SK-N-SH (cell line): ENCODE measurements at regions not wholly inside any gene's neighbourhood (a gene's known extent, or its start where the extent isn't known, plus 50 kb on each side); places are given as distances from the start of the nearest gene placed in this dataset.
A peak's percentile ranks its signal among the peaks of the same experiment; 100 is the strongest.

Source experiments
- CTCF ChIA-PET: fragments of 300-600, 350-600 bp; formaldehyde crosslinking; extraction: SDS; loops from one replicate; lab custom pipeline; 2021; lab: Yijun Ruan, JAX
- POLR2A ChIA-PET: fragments of 350-600 bp; sonication (Branson Sonifier 250); formaldehyde crosslinking; extraction: SDS; loops from one replicate; lab custom pipeline; 2020; ENCODE audit warnings: antibody characterized with exemption, inconsistent platforms; lab: Yijun Ruan, JAX
- DNase-seq: peaks from one replicate; pipeline ENCODE4 v3.0.0; 2012
- H2AFZ ChIP-seq: fragments of 200-600 bp; sonication (generic); 2 replicates; pipeline ENCODE4 v1.8.1; 2016; ENCODE audit warnings: antibody characterized with exemption, mild to moderate bottlenecking, low read depth
- H3F3A ChIP-seq: fragments of 200-600 bp; sonication (generic); replicated peaks from 2 replicates; pipeline ENCODE3; 2016; ENCODE audit warnings: antibody characterized with exemption, mild to moderate bottlenecking; ENCODE audit not compliant: insufficient read depth
- H3K27ac ChIP-seq, 2 experiments: fragments of 200-500 bp in 1 of 2; fragments of 200-600 bp in 1 of 2; sonication (Bioruptor generic) in 1 of 2; sonication (generic), shearing (Covaris generic) in 1 of 2; 2 replicates each; pipeline versions ENCODE4 v1.5.1 to v1.6.1; 2014 to 2016; ENCODE audit warnings: low read depth in 2 of 2, inconsistent platforms in 1 of 2, low read length in 1 of 2, mild to moderate bottlenecking in 1 of 2, mixed read lengths in 1 of 2
- H3K27me3 ChIP-seq: fragments of 200-600 bp; sonication (generic), shearing (Covaris generic); 2 replicates; pipeline ENCODE4 v1.6.1; 2016; ENCODE audit warnings: mixed run types; ENCODE audit not compliant: insufficient read depth
- H3K36me3 ChIP-seq, 2 experiments: fragments of 200-500 bp in 1 of 2; fragments of 200-600 bp in 1 of 2; sonication (Bioruptor generic) in 1 of 2; sonication (generic) in 1 of 2; replicated peaks in 1 of 2; 2 replicates each; pipeline versions ENCODE3 to v1.5.1; 2014 to 2016; ENCODE audit warnings: low read length in 1 of 2, mild to moderate bottlenecking in 1 of 2; ENCODE audit not compliant: insufficient read depth in 2 of 2, control insufficient read depth in 1 of 2
- H3K4me1 ChIP-seq, 2 experiments: fragments of 200-500 bp in 1 of 2; fragments of 200-600 bp in 1 of 2; sonication (Bioruptor generic) in 1 of 2; sonication (generic), shearing (Covaris generic) in 1 of 2; 2 replicates each; pipeline versions ENCODE4 v1.5.1 to v1.6.1; 2014 to 2016; ENCODE audit warnings: low read depth in 1 of 2, low read length in 1 of 2, mixed run types in 1 of 2; ENCODE audit not compliant: insufficient read depth in 2 of 2, control insufficient read depth in 1 of 2
- H3K4me2 ChIP-seq: fragments of 200-600 bp; sonication (generic), shearing (Covaris generic); 2 replicates; pipeline ENCODE4 v1.6.1; 2017; ENCODE audit warnings: mixed run types
- H3K4me3 ChIP-seq, 2 experiments: fragments of 200-500 bp in 1 of 2; fragments of 200-600 bp in 1 of 2; sonication (Bioruptor generic) in 1 of 2; sonication (generic), shearing (Covaris generic) in 1 of 2; 2 replicates each; pipeline versions ENCODE4 v1.5.1 to v1.8.1; 2014 to 2016; ENCODE audit warnings: low read depth in 2 of 2, inconsistent platforms in 1 of 2, low read length in 1 of 2, mild to moderate bottlenecking in 1 of 2, mixed read lengths in 1 of 2, moderate library complexity in 1 of 2
- H3K79me2 ChIP-seq: fragments of 200-600 bp; sonication (generic); 2 replicates; pipeline ENCODE4 v1.8.1; 2017; ENCODE audit warnings: mild to moderate bottlenecking; ENCODE audit not compliant: insufficient read depth
- H3K9ac ChIP-seq: fragments of 200-600 bp; sonication (generic); 2 replicates; pipeline ENCODE4 v1.6.1; 2017; ENCODE audit warnings: mixed run types
- H3K9me2 ChIP-seq: fragments of 200-600 bp; sonication (generic); 2 replicates; pipeline ENCODE4 v1.6.1; 2017; ENCODE audit warnings: mixed run types
- H3K9me3 ChIP-seq: fragments of 200-600 bp; sonication (generic); 2 replicates; pipeline ENCODE4 v1.6.1; 2017; ENCODE audit warnings: mixed run types, mild to moderate bottlenecking, moderate library complexity
- H4K20me1 ChIP-seq: fragments of 200-600 bp; sonication (generic); 2 replicates; pipeline ENCODE4 v1.6.1; 2017; ENCODE audit warnings: mild to moderate bottlenecking, mixed run types; ENCODE audit not compliant: insufficient read depth
- EZH2phosphoT487 ChIP-seq: fragments of 200-600 bp; sonication (generic); IDR thresholded peaks from 2 replicates; pipeline ENCODE4 v1.6.1; 2017; ENCODE audit warnings: low read depth, mixed run types, mild to moderate bottlenecking, antibody characterized with exemption, moderate library complexity, borderline replicate concordance
- FOSL2 ChIP-seq: IDR thresholded peaks from 2 replicates; pipeline ENCODE4 v1.4.0; 2012; ENCODE audit warnings: low read depth, mild to moderate bottlenecking, moderate library complexity, borderline replicate concordance
- FOXM1 ChIP-seq: IDR thresholded peaks from 2 replicates; pipeline ENCODE4 v1.4.0; 2012; ENCODE audit warnings: low read depth, mild to moderate bottlenecking
- GATA2 ChIP-seq: sonication (generic); formaldehyde crosslinking; IDR thresholded peaks from 2 replicates; pipeline ENCODE4 v1.5.0; 2020; ENCODE audit warnings: mild to moderate bottlenecking, missing genetic modification reagents
- MXI1 ChIP-seq: IDR thresholded peaks from 2 replicates; pipeline ENCODE4 v1.6.1; 2012; ENCODE audit warnings: mild to moderate bottlenecking, low read depth, low read length, improper control_type of control experiment
- POLR2AphosphoS5 ChIP-seq: IDR thresholded peaks from 2 replicates; pipeline ENCODE4 v1.6.1; 2012; ENCODE audit warnings: low read depth, low read length
- RAD21 ChIP-seq: IDR thresholded peaks from 2 replicates; pipeline ENCODE4 v1.6.1; 2012; ENCODE audit warnings: mild to moderate bottlenecking, low read length
- RFX5 ChIP-seq: IDR thresholded peaks from 2 replicates; pipeline ENCODE4 v1.6.1; 2012; ENCODE audit warnings: mild to moderate bottlenecking, improper control_type of control experiment, low read length
- RXRA ChIP-seq: IDR thresholded peaks from 2 replicates; pipeline ENCODE4 v1.4.0; 2012; ENCODE audit warnings: low read depth, mild to moderate bottlenecking, borderline replicate concordance
- SMC3 ChIP-seq: IDR thresholded peaks from 2 replicates; pipeline ENCODE4 v1.6.1; 2012; ENCODE audit warnings: low read depth, low read length, improper control_type of control experiment
- YY1 ChIP-seq: IDR thresholded peaks from 2 replicates; pipeline ENCODE4 v1.4.0; 2012; ENCODE audit warnings: low read depth, mild to moderate bottlenecking
- WGBS: methylation state at CpG from one replicate; pipeline ENCODE4 v1.1.6; 2017; ENCODE audit warnings: low lambda C conversion rate; 5-methylcytosine and 5-hydroxymethylcytosine counted together
- TF ChIP-seq, protein P1 (sequence below): IDR thresholded peaks from 2 replicates; pipeline ENCODE4 v1.4.0; 2012; ENCODE audit warnings: low read depth, borderline replicate concordance
- TF ChIP-seq, protein P2 (sequence below): IDR thresholded peaks from 2 replicates; pipeline ENCODE4 v1.4.0; 2012; ENCODE audit warnings: low read depth, borderline replicate concordance
- TF ChIP-seq, protein P3 (sequence below): fragments of 150-350 bp; IDR thresholded peaks from 2 replicates; pipeline ENCODE4 v1.6.1; 2016; ENCODE audit warnings: mild to moderate bottlenecking, low read depth, low read length
- TF ChIP-seq, protein P4 (sequence below): IDR thresholded peaks from 2 replicates; pipeline ENCODE4 v1.4.0; 2012; ENCODE audit warnings: low read depth

DNA sequence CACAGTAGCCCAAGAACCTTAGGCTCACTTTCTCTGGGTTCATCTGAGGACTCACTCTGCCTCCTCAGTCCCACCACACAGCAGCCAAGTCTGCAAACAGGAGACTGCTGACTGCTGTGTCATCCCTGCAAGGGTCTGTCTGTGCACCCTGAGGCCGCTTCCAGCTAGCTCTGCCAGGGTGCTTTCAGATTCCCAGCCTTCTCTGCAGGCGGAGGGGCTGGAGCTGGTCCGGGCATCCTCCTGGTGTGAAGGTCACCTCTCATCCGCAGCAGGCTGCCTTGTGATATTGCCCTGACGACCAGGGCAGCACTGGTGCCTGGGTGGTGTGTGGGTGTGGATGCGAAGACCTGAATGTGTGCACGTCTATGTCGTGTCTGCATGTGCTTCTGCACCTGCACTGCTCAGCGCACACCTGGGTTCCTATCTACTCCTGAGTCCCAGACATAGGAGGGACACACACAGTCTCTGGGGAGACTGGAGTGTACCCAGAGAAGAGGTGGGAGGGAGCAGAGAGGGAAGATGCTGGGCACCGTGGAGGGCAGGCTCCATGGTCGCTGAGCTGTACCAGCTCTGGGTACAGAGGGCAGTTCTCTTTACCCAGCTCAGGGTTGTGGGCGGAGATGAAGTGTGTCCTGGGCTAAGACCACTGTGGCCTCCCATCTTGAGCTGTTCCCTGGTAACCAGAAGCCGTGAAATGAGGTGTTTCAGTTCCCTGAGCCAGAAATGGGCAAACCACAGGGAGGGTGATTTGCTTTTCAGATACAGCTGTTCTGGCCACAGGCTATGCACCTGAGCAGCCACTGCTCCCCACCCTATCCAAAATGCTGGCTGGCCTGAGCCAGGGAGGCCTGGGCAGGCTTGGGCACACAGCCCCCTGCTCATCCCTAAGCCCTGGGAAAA is 160.9 kb upstream of the CSF3R start:
- Histone ChIP-seq H3K27ac (no peak overlapping the region), H3K36me3 (no peaks in the 10 kb centered on the region), H3F3A (no peaks in the 10 kb centered on the region), H4K20me1 (no peaks in the 10 kb centered on the region), H3K9me2 (no peaks in the 10 kb centered on the region), H3K4me1 (peaks cover 0 to 9% of the 10 kb centered on the region in 2 experiments; a peak in 1 of 4 replicates), H2AFZ (no peak overlapping the region), H3K27me3 (no peaks in the 10 kb centered on the region), H3K9me3 (no peaks in the 10 kb centered on the region), H3K4me3 (no peak overlapping the region), H3K4me2 (no peak overlapping the region), H3K9ac (no peak overlapping the region), H3K79me2 (no peaks in the 10 kb centered on the region)
- POLR2A ChIA-PET, result no interaction called here
- CTCF ChIA-PET, result interaction anchor here (0.7 to 2.2 kb wide), 4 partner anchors 13 to 68 kb away, joined by 3 to 8 read pairs (median 4); no protein-coding TSS in a partner anchor
- 26% methylated on average over 11 of the region's 13 CpGs for WGBS
- peak; percentile 62 for DNase-seq
- TF ChIP-seq FOXM1, result no peak
- TF ChIP-seq EZH2phosphoT487, result no peak
- TF ChIP-seq GATA2, result no peak
- no peak for TF ChIP-seq RFX5
- TF ChIP-seq YY1, result no peak
- TF ChIP-seq RAD21, result no peak
- no peak for TF ChIP-seq MXI1
- TF ChIP-seq RXRA, result no peak
- no peak for TF ChIP-seq FOSL2
- TF ChIP-seq POLR2AphosphoS5, result no peak
- TF ChIP-seq SMC3, result no peak
- TF ChIP-seq, protein P1, sequence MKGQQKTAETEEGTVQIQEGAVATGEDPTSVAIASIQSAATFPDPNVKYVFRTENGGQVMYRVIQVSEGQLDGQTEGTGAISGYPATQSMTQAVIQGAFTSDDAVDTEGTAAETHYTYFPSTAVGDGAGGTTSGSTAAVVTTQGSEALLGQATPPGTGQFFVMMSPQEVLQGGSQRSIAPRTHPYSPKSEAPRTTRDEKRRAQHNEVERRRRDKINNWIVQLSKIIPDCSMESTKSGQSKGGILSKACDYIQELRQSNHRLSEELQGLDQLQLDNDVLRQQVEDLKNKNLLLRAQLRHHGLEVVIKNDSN, result no peak
- TF ChIP-seq, protein P2, sequence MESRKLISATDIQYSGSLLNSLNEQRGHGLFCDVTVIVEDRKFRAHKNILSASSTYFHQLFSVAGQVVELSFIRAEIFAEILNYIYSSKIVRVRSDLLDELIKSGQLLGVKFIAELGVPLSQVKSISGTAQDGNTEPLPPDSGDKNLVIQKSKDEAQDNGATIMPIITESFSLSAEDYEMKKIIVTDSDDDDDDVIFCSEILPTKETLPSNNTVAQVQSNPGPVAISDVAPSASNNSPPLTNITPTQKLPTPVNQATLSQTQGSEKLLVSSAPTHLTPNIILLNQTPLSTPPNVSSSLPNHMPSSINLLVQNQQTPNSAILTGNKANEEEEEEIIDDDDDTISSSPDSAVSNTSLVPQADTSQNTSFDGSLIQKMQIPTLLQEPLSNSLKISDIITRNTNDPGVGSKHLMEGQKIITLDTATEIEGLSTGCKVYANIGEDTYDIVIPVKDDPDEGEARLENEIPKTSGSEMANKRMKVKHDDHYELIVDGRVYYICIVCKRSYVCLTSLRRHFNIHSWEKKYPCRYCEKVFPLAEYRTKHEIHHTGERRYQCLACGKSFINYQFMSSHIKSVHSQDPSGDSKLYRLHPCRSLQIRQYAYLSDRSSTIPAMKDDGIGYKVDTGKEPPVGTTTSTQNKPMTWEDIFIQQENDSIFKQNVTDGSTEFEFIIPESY, result no peak
- TF ChIP-seq, protein P3, sequence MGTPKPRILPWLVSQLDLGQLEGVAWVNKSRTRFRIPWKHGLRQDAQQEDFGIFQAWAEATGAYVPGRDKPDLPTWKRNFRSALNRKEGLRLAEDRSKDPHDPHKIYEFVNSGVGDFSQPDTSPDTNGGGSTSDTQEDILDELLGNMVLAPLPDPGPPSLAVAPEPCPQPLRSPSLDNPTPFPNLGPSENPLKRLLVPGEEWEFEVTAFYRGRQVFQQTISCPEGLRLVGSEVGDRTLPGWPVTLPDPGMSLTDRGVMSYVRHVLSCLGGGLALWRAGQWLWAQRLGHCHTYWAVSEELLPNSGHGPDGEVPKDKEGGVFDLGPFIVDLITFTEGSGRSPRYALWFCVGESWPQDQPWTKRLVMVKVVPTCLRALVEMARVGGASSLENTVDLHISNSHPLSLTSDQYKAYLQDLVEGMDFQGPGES, result no peak
- TF ChIP-seq, protein P4, sequence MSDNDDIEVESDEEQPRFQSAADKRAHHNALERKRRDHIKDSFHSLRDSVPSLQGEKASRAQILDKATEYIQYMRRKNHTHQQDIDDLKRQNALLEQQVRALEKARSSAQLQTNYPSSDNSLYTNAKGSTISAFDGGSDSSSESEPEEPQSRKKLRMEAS, result no peak
